ENCODE measurements at regions not wholly inside any gene's neighbourhood (a gene's known extent, or its start where the extent isn't known, plus 50 kb on each side); places are given as distances from the start of the nearest gene placed in this dataset.

DNA sequence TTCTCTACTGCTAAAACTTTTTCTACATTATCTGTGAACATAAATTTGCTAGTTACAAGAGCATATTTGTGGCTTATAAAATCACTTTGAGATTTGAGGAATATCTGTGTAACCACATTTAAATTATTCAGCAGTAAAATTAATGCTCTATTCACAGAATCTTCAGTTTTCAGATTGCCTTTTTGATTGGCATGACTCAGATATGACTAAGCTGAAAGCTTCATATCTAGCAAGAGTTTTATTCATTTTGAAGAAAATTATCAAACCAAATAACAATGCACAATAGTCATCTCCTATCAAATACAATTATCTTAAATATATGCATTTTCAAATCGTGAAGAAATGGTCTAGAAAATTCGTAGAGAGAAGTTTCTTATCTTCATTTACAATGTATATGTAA is 1498.2 kb upstream of the B3GALT2 start:
- DNase-seq (ENCODE audit: low read depth) = no peak
- no peak overlapping the region for H3K4me3 ChIP-seq (ENCODE audit: low read depth, low read length)
- TF ChIP-seq, protein P1, sequence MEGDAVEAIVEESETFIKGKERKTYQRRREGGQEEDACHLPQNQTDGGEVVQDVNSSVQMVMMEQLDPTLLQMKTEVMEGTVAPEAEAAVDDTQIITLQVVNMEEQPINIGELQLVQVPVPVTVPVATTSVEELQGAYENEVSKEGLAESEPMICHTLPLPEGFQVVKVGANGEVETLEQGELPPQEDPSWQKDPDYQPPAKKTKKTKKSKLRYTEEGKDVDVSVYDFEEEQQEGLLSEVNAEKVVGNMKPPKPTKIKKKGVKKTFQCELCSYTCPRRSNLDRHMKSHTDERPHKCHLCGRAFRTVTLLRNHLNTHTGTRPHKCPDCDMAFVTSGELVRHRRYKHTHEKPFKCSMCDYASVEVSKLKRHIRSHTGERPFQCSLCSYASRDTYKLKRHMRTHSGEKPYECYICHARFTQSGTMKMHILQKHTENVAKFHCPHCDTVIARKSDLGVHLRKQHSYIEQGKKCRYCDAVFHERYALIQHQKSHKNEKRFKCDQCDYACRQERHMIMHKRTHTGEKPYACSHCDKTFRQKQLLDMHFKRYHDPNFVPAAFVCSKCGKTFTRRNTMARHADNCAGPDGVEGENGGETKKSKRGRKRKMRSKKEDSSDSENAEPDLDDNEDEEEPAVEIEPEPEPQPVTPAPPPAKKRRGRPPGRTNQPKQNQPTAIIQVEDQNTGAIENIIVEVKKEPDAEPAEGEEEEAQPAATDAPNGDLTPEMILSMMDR (conservative IDR thresholded peaks at IDR 0.05; ENCODE audit: low read depth, low read length) = no peak

GRCh38 chr1:194658090-194658439 is 1471.7 kb upstream of the B3GALT2 start:
- no peak overlapping the region for H3K4me3 ChIP-seq (ENCODE audit: low read depth, low read length)
- peak; percentile 19 for DNase-seq (ENCODE audit: low read depth)
- TF ChIP-seq, protein P1 (conservative IDR thresholded peaks at IDR 0.05; ENCODE audit: low read depth, low read length) = no peak

- DNase-seq (ENCODE audit: low read depth) = no peak
- TF ChIP-seq, protein P1 (conservative IDR thresholded peaks at IDR 0.05; ENCODE audit: low read depth, low read length) = no peak
- no peak overlapping the region for H3K4me3 ChIP-seq (ENCODE audit: low read depth, low read length)
Measured at GRCh38 chr1:194654956-194655355, 1468.5 kb upstream of the B3GALT2 start.

DNA sequence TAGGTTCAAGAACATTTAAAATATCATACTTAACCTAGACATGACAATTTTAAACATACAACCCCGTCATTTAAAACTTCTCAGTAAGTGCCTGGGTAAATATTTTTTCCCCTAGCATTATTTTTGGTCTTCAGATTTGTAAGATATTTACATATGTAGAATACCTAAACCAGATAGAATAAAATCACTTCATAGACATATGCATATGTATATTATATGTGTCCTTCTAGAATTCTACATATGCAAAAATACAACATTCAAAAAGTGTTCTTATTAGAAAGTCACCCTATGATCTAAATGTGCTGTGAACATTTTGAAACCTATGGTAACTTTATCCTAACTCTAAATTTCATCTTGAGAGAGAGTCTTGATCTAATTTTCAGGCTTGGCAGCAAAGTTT is 1467.0 kb upstream of the B3GALT2 start:
- TF ChIP-seq, protein P1 (conservative IDR thresholded peaks at IDR 0.05; ENCODE audit: low read depth, low read length) = no peak
- DNase-seq (ENCODE audit: low read depth) = no peak
- no peak overlapping the region for H3K4me3 ChIP-seq (ENCODE audit: low read depth, low read length)

DNA sequence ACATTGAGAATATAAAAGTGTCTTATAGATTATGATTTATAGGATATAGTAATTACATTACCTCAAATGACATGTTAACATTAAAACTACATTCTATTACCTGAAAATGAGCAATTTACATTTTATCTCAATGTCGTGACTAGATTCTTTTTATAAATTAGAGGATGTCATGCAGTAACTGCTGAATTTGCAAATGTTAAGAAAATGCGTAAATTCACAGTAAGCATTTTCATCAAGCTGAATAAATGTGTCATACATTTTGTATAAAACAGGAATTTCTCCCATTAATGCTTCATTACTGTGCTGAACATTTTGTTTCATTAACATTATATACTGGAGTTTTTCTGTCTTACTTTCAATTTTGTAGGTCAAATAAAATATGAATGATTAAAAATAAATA is 1460.7 kb upstream of the B3GALT2 start:
- DNase-seq (ENCODE audit: low read depth) = no peak
- no peak overlapping the region for H3K4me3 ChIP-seq (ENCODE audit: low read depth, low read length)
- TF ChIP-seq, protein P1 (conservative IDR thresholded peaks at IDR 0.05; ENCODE audit: low read depth, low read length) = no peak

DNA sequence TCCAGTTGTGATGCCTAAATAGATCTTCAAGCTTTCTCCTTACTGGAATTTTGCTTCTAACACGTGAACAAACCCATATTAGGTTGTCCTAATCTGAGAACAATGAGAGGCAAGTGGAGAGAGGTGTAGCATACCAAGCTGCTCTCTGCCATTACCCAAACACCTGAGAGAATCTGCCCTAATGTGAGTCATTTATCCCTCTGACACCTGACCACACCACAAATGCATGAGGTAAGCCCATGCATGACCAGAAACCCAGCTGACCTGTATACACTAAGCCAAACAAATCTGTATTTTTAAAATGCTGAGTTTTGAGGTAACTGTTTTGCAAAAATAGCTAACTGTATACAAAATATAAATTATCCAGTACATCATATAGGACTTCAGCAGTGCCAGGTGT is 1458.1 kb upstream of the B3GALT2 start:
- TF ChIP-seq, protein P1 (conservative IDR thresholded peaks at IDR 0.05; ENCODE audit: low read depth, low read length) = no peak
- H3K4me3 ChIP-seq (ENCODE audit: low read depth, low read length) = no peak overlapping the region
- no peak for DNase-seq (ENCODE audit: low read depth)

DNA sequence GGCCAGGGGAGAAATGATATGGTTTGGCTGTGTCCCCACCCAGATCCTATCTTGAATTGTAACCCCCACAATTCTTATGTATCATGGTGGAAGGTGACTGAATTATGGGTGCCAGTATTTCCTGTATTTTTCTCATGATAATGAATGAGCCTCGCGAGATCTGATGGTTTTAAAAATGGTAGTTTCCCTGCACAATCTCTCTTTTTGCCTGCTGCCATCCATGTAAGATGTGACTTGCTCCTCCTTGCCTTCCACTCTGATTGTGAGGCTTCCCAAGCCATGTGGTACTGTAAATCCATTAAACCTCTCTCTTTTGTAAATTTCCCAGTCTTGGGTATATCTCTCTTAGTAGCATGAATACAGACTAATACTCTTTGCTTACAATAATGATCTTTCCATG is 1453.9 kb upstream of the B3GALT2 start:
- DNase-seq (ENCODE audit: low read depth) = no peak
- H3K4me3 ChIP-seq (ENCODE audit: low read depth, low read length) = no peak overlapping the region
- TF ChIP-seq, protein P1 (conservative IDR thresholded peaks at IDR 0.05; ENCODE audit: low read depth, low read length) = no peak

Data from epithelial cell of proximal tubule (primary cell).